GM23248 (cell line): ENCODE measurements at regions not wholly inside any gene's neighbourhood (a gene's known extent, or its start where the extent isn't known, plus 50 kb on each side); places are given as distances from the start of the nearest gene placed in this dataset.

ENCODE experiments used
- EZH2 ChIP-seq: fragments of 200-600 bp; sonication (generic); IDR thresholded peaks from 2 replicates; pipeline ENCODE4 v1.6.1; 2018; ENCODE audit warnings: antibody characterized with exemption, mild to moderate bottlenecking; ENCODE audit not compliant: insufficient read depth, poor library complexity, severe bottlenecking
- EZH2phosphoT487 ChIP-seq: fragments of 200-600 bp; sonication (generic); IDR thresholded peaks from 2 replicates; pipeline ENCODE4 v1.6.1; 2018; ENCODE audit warnings: antibody characterized with exemption, moderate library complexity, mild to moderate bottlenecking, low read depth; ENCODE audit not compliant: insufficient read depth

DNA sequence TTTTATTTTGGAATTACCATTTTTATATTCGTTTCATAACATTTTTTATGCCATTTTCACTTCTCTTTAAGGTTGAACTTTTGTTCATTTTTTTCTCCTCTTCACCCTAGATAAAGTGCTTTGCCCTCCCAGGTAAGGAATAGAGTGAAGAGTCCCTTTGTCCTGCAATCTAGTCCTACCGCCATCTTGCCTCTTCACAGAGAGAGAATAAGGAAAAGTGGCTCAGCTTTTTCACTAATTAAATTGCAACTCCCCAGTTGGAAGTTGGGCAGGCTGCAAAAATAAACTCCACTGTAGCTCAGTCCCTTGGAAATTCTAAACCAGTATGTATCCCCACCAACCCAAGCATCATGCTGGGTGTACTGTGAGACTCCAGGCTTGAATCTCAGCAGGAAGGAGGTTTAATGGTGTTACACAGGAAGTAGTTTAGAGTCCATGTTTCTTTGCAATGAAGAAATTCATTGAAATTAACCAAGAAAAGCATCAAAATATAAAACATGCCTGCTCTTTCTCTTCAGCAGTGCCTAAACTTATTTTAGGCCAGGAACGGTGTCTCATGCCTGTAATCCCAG lies 60.3 kb upstream of the PCSK1 start:
- TF ChIP-seq EZH2 (no peak), EZH2phosphoT487 (no peak)
